IMR-90 (cell line): ENCODE measurements at regions not wholly inside any gene's neighbourhood (a gene's known extent, or its start where the extent isn't known, plus 50 kb on each side); places are given as distances from the start of the nearest gene placed in this dataset.

Experiments used
- ATAC-seq: fragments of 200-7000 bp; cut with Tn5 transposase; 2 replicates; pipeline ENCODE4 v1.9.1; 2020; ENCODE audit warnings: low read depth, mild to moderate bottlenecking, moderate library complexity
- BruUV-seq: library from RNA; stranded (reverse); fragments of 400-500 nt; replicated peaks from 2 replicates; lab custom pipeline; 2021; lab: Mats Ljungman, UMichigan
- CTCF ChIA-PET: fragments of 300-600 bp; formaldehyde crosslinking; extraction: SDS; loops from one replicate; lab custom pipeline; 2021; ENCODE audit warnings: antibody characterized with exemption; lab: Yijun Ruan, JAX
- POLR2A ChIA-PET: fragments of 300-600 bp; sonication (Branson Sonifier 250); formaldehyde crosslinking; loops from one replicate; lab custom pipeline; 2022; ENCODE audit warnings: antibody characterized with exemption; ENCODE audit not compliant: unreplicated experiment; lab: Charles Lee
- DNase-seq: peaks from one replicate; pipeline ENCODE4 v3.0.0; 2013
- H2AFZ ChIP-seq: replicated peaks from 2 replicates; pipeline ENCODE3; 2013; ENCODE audit warnings: low read length, mild to moderate bottlenecking; ENCODE audit not compliant: poor library complexity
- H2AK5ac ChIP-seq: 2 replicates; pipeline ENCODE4 v1.6.1; 2013; ENCODE audit warnings: low read depth, low read length, inconsistent platforms
- H2AK9ac ChIP-seq: replicated peaks from 2 replicates; pipeline ENCODE3; 2013; ENCODE audit warnings: mild to moderate bottlenecking, low read depth, low read length, moderate library complexity; ENCODE audit not compliant: poor library complexity
- H2BK120ac ChIP-seq: 2 replicates; pipeline ENCODE4 v1.6.1; 2013; ENCODE audit warnings: low read depth, low read length, inconsistent platforms
- H2BK15ac ChIP-seq: 3 replicates; pipeline ENCODE4 v1.6.1; 2013; ENCODE audit warnings: low read depth, low read length, inconsistent platforms
- H2BK20ac ChIP-seq: 2 replicates; pipeline ENCODE4 v1.6.1; 2013; ENCODE audit warnings: low read depth, mild to moderate bottlenecking, inconsistent platforms, low read length, moderate library complexity
- H2BK5ac ChIP-seq: 2 replicates; pipeline ENCODE4 v1.6.1; 2013; ENCODE audit warnings: mild to moderate bottlenecking, low read depth, low read length, inconsistent platforms; ENCODE audit not compliant: poor library complexity, severe bottlenecking
- H3K14ac ChIP-seq: replicated peaks from 2 replicates; pipeline ENCODE4 v1.6.1; 2013; ENCODE audit warnings: low read depth, low read length, inconsistent platforms
- H3K18ac ChIP-seq: 2 replicates; pipeline ENCODE4 v1.6.1; 2013; ENCODE audit warnings: low read depth, low read length, control low read depth
- H3K23ac ChIP-seq: 2 replicates; pipeline ENCODE4 v1.6.1; 2013; ENCODE audit warnings: low read depth, low read length, inconsistent platforms
- H3K27ac ChIP-seq: 2 replicates; pipeline ENCODE4 v1.5.1; 2013; ENCODE audit warnings: mild to moderate bottlenecking, control low read depth, low read length; ENCODE audit not compliant: insufficient read depth
- H3K27me3 ChIP-seq: 2 replicates; pipeline ENCODE4 v1.6.1; 2013; ENCODE audit warnings: low read length; ENCODE audit not compliant: control insufficient read depth, insufficient read depth
- H3K36me3 ChIP-seq: 2 replicates; pipeline ENCODE4 v1.6.1; 2013; ENCODE audit warnings: low read length, mixed read lengths; ENCODE audit not compliant: control insufficient read depth, insufficient read depth
- H3K4ac ChIP-seq: 2 replicates; pipeline ENCODE4 v1.6.1; 2013; ENCODE audit warnings: low read depth, low read length, inconsistent platforms
- H3K4me1 ChIP-seq: 2 replicates; pipeline ENCODE4 v1.6.1; 2013; ENCODE audit warnings: low read length, mixed read lengths; ENCODE audit not compliant: control insufficient read depth, insufficient read depth
- H3K4me2 ChIP-seq: 2 replicates; pipeline ENCODE4 v1.6.1; 2013; ENCODE audit warnings: low read depth, mild to moderate bottlenecking, control low read depth, low read length, moderate library complexity
- H3K4me3 ChIP-seq: 2 replicates; pipeline ENCODE4 v1.5.1; 2013; ENCODE audit warnings: low read depth, mild to moderate bottlenecking, control low read depth, low read length, moderate library complexity; ENCODE audit not compliant: insufficient read depth
- H3K56ac ChIP-seq: 2 replicates; pipeline ENCODE4 v1.6.1; 2013; ENCODE audit warnings: low read length, inconsistent platforms; ENCODE audit not compliant: insufficient read depth; ENCODE audit errors: extremely low read depth
- H3K79me1 ChIP-seq, 2 experiments: 2 replicates each; pipeline ENCODE4 v1.6.1; 2013; ENCODE audit warnings: low read length in 2 of 2, inconsistent platforms in 1 of 2, low read depth in 1 of 2
- H3K9ac ChIP-seq: 2 replicates; pipeline ENCODE4 v1.6.1; 2013; ENCODE audit warnings: low read depth, low read length, control low read depth
- H3K9me1 ChIP-seq: 2 replicates; pipeline ENCODE4 v1.6.1; 2013; ENCODE audit warnings: low read length, inconsistent platforms; ENCODE audit not compliant: insufficient read depth
- H3K9me3 ChIP-seq: 2 replicates; pipeline ENCODE4 v1.6.1; 2013; ENCODE audit warnings: low read length; ENCODE audit not compliant: control insufficient read depth, insufficient read depth
- H4K20me1 ChIP-seq: 2 replicates; pipeline ENCODE4 v1.6.1; 2013; ENCODE audit warnings: low read length, inconsistent platforms; ENCODE audit not compliant: insufficient read depth
- H4K5ac ChIP-seq: 2 replicates; pipeline ENCODE4 v1.6.1; 2013; ENCODE audit warnings: mild to moderate bottlenecking, low read depth, low read length, control low read depth
- H4K8ac ChIP-seq, 2 experiments: 2 replicates each; pipeline ENCODE4 v1.6.1; 2013; ENCODE audit warnings: low read depth in 2 of 2, low read length in 2 of 2, control low read depth in 1 of 2, inconsistent platforms in 1 of 2
- H4K91ac ChIP-seq: 2 replicates; pipeline ENCODE4 v1.6.1; 2013; ENCODE audit warnings: low read depth, low read length, inconsistent platforms; ENCODE audit not compliant: insufficient read depth
- MAFK ChIP-seq: IDR thresholded peaks from 2 replicates; pipeline ENCODE4 v1.6.1; 2012; ENCODE audit warnings: low read depth, low read length, improper control_type of control experiment
- MAZ ChIP-seq: IDR thresholded peaks from 2 replicates; pipeline ENCODE4 v1.6.1; 2012; ENCODE audit warnings: low read depth, mild to moderate bottlenecking, low read length, improper control_type of control experiment, moderate library complexity, borderline replicate concordance
- NFE2L2 ChIP-seq: fragments of 150-350 bp; IDR thresholded peaks from 2 replicates; pipeline ENCODE4 v1.6.1; 2016; ENCODE audit warnings: low read depth, mild to moderate bottlenecking, low read length
- RCOR1 ChIP-seq: IDR thresholded peaks from 2 replicates; pipeline ENCODE4 v1.6.1; 2012; ENCODE audit warnings: mild to moderate bottlenecking, low read length, improper control_type of control experiment; ENCODE audit not compliant: insufficient replicate concordance
- RFX5 ChIP-seq: IDR thresholded peaks from 2 replicates; pipeline ENCODE4 v1.8.0; 2012; ENCODE audit warnings: low read depth, mild to moderate bottlenecking, low read length, moderate library complexity
- WGBS, 2 experiments: methylation state at CpG; one replicate each; pipeline versions ENCODE4 v1.1.5 to v1.1.7; 2013; ENCODE audit warnings: missing lambda C conversion rate in 2 of 2; ENCODE audit not compliant: insufficient read length in 1 of 2; ENCODE audit errors: extremely low coverage in 2 of 2; 5-methylcytosine and 5-hydroxymethylcytosine counted together
- dilution Hi-C: fragments of 300-500 bp; cut with HindIII; formaldehyde crosslinking; loops from one replicate; pipeline ENCODE4 v1.14.3; 2018; ENCODE audit warnings: low sequenced_read_pairs; ENCODE audit not compliant: unreplicated experiment
- in situ Hi-C: fragments of 300-500 bp; cut with MboI; formaldehyde crosslinking; loops from 3 replicates; pipeline ENCODE4 v1.14.3; 2019; ENCODE audit warnings: low sequenced_read_pairs, inconsistent platforms, mixed read lengths
- intact Hi-C: fragments of 100-400 bp; cut with micrococcal nuclease; formaldehyde crosslinking; loops from 2 replicates; pipeline ENCODE4 v1.10.0; 2022

DNA sequence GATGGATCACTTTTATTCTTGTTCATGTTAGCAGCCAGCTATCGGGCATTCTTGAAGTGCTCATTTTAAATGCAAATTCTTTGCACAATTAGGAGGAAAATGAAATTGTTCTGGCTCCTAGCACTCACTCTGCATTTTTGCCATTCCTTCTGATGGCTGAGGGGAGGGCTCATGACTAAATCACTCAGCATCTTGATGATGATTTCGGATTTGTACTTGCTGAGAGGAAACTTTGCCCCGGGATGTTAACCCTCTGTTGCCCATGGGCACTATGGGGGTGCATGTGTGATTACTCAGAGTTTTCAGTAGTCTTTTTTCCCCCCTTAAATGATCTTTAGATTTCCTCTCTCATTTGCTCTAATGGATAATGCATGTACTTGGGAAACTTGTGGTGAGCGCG, 299.6 kb upstream of the C2CD4B start:
- Histone ChIP-seq H2AK5ac (no peak overlapping the region), H3K27me3 (no peaks in the 10 kb centered on the region), H3K14ac (peak overlapping the region; percentile 75), H2AK9ac (no peak overlapping the region), H3K4me3 (no peak overlapping the region), H4K8ac (peak overlapping the region in 1 of 2 experiments; percentile 41; a peak in 1 of 4 replicates), H3K18ac (no peak overlapping the region; the same call in 1 of the 2 replicates), H3K79me1 (peaks cover 20 to 33% of the 10 kb centered on the region in 2 experiments), H4K20me1 (no peaks in the 10 kb centered on the region), H3K9ac (no peak overlapping the region), H3K23ac (no peak overlapping the region), H3K36me3 (no peaks in the 10 kb centered on the region), H3K9me1 (peaks cover 9% of the 10 kb centered on the region; the same call in 1 of the 2 replicates), H3K27ac (no peak overlapping the region), H3K56ac (no peak overlapping the region; the same call in 1 of the 2 replicates), H2AFZ (no peak overlapping the region), H2BK15ac (no peak overlapping the region; the same call in 2 of the 3 replicates), H4K5ac (no peak overlapping the region), H2BK20ac (no peak overlapping the region), H3K9me3 (no peaks in the 10 kb centered on the region), H2BK120ac (no peak overlapping the region; the same call in 1 of the 2 replicates), H3K4me2 (peak overlapping the region; percentile 20), H3K4ac (peak overlapping the region; percentile 73; the same call in 1 of the 2 replicates), H3K4me1 (peaks cover 16% of the 10 kb centered on the region), H4K91ac (no peak overlapping the region), H2BK5ac (peak overlapping the region; percentile 14)
- DNase-seq (peak; percentile 67), ATAC-seq (peak; percentile 89)
- intact Hi-C loops (loop anchor here (2.0 kb wide), 2 partner anchors 74 to 278 kb away; partner anchors contain the start of gene TLN2), in situ Hi-C loops (no loop called here), dilution Hi-C loops (no loop called here)
- ChIA-PET CTCF (no interaction called here), POLR2A (no interaction called here)
- BruUV-seq, result no TSS peak
- TF ChIP-seq NFE2L2 (no peak), MAZ (0 out of 2 replicates have a peak, but pooled peaks have one; percentile 22), MAFK (0 out of 2 replicates have a peak, but pooled peaks have one; percentile 1), RCOR1 (no peak), RFX5 (no peak)
- WGBS, 2 experiments, result no CpG with 5 or more reads among the region's 5 CpGs
